HG03520 (cell line): ENCODE measurements at regions not wholly inside any gene's neighbourhood (a gene's known extent, or its start where the extent isn't known, plus 50 kb on each side); places are given as distances from the start of the nearest gene placed in this dataset.
"Not testable (repeated sequence)": the region's sequence is repeated elsewhere in the genome, so short reads cannot be mapped to it uniquely, and the experiment has no call there.

ENCODE experiments used
- ATAC-seq: cut with Tn5 transposase; IDR thresholded peaks from one replicate; pipeline ENCODE4 v1.9.1; 2021; ENCODE audit warnings: mild to moderate bottlenecking, moderate library complexity; ENCODE audit not compliant: unreplicated experiment

- ATAC-seq, result no peak
These were observed 59.7 kb downstream of the NAA11 start for GRCh38 chr4:79266136-79266535.

- no peak for ATAC-seq
These were observed 66.6 kb downstream of the NAA11 start for GRCh38 chr4:79259242-79259641.

GRCh38 chr4:79258614-79259176 lies 67.2 kb downstream of the NAA11 start:
- no peak for ATAC-seq

- ATAC-seq, result no peak
These were observed 67.8 kb downstream of the NAA11 start for GRCh38 chr4:79257953-79258613.

- no peak for ATAC-seq
These were observed 70.1 kb downstream of the NAA11 start for GRCh38 chr4:79255793-79256192.

- no peak for ATAC-seq
These were observed 71.9 kb downstream of the NAA11 start for GRCh38 chr4:79253924-79254323.

- ATAC-seq, result no peak
These were observed 72.7 kb downstream of the NAA11 start for GRCh38 chr4:79253168-79253567.

- no peak for ATAC-seq
These were observed 75.0 kb downstream of the NAA11 start for GRCh38 chr4:79250887-79251286.

- ATAC-seq, result no peak
These were observed 75.9 kb downstream of the NAA11 start for GRCh38 chr4:79249881-79250503.

GRCh38 chr4:79248610-79249009 lies 77.3 kb downstream of the NAA11 start:
- ATAC-seq, result no peak

- no peak for ATAC-seq
These were observed 78.0 kb downstream of the NAA11 start for GRCh38 chr4:79247695-79248394.

- ATAC-seq, result not testable (repeated sequence)
These were observed 80.5 kb downstream of the NAA11 start for GRCh38 chr4:79245200-79245940.

- no peak for ATAC-seq
These were observed 84.0 kb downstream of the NAA11 start for GRCh38 chr4:79241846-79242245.

- no peak for ATAC-seq
These were observed 88.0 kb downstream of the NAA11 start for GRCh38 chr4:79237851-79238250.

- no peak for ATAC-seq
These were observed 89.1 kb downstream of the NAA11 start for GRCh38 chr4:79236785-79237184.

- no peak for ATAC-seq
These were observed 90.8 kb downstream of the NAA11 start for GRCh38 chr4:79235095-79235494.

GRCh38 chr4:79233820-79234219 lies 92.0 kb downstream of the NAA11 start:
- ATAC-seq, result no peak

GRCh38 chr4:79232540-79232939 lies 93.3 kb downstream of the NAA11 start:
- ATAC-seq, result no peak

- ATAC-seq, result no peak
These were observed 98.0 kb downstream of the NAA11 start for GRCh38 chr4:79227860-79228259.

- ATAC-seq, result no peak
These were observed 100.5 kb downstream of the NAA11 start for GRCh38 chr4:79225360-79225759.

- no peak for ATAC-seq
These were observed 101.1 kb downstream of the NAA11 start for GRCh38 chr4:79224777-79225104.
